Fibroblast of pulmonary artery (primary cell): ENCODE measurements at regions not wholly inside any gene's neighbourhood (a gene's known extent, or its start where the extent isn't known, plus 50 kb on each side); places are given as distances from the start of the nearest gene placed in this dataset.

Experiments used
- DNase-seq: peaks from one replicate; pipeline ENCODE4 v3.0.0-alpha.2; 2010; ENCODE audit warnings: low read depth
- H3K4me3 ChIP-seq: replicated peaks from 2 replicates; pipeline ENCODE4 v1.5.1; 2011; ENCODE audit warnings: low read depth, mild to moderate bottlenecking, control low read depth, low read length, moderate library complexity
- TF ChIP-seq, protein P1 (sequence below): IDR thresholded peaks from 2 replicates; pipeline ENCODE4 v1.5.1; 2011; ENCODE audit warnings: mild to moderate bottlenecking, control low read depth, low read length, inconsistent platforms; ENCODE audit errors: missing control alignments

- TF ChIP-seq, protein P1, sequence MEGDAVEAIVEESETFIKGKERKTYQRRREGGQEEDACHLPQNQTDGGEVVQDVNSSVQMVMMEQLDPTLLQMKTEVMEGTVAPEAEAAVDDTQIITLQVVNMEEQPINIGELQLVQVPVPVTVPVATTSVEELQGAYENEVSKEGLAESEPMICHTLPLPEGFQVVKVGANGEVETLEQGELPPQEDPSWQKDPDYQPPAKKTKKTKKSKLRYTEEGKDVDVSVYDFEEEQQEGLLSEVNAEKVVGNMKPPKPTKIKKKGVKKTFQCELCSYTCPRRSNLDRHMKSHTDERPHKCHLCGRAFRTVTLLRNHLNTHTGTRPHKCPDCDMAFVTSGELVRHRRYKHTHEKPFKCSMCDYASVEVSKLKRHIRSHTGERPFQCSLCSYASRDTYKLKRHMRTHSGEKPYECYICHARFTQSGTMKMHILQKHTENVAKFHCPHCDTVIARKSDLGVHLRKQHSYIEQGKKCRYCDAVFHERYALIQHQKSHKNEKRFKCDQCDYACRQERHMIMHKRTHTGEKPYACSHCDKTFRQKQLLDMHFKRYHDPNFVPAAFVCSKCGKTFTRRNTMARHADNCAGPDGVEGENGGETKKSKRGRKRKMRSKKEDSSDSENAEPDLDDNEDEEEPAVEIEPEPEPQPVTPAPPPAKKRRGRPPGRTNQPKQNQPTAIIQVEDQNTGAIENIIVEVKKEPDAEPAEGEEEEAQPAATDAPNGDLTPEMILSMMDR: no peak
- no peak for DNase-seq
- no peak overlapping the region for H3K4me3 ChIP-seq
Measured at GRCh38 chr15:61281328-61281727, 52.2 kb upstream of the RORA start.
